Tibial nerve (tissue), 4 donors: ENCODE measurements at regions not wholly inside any gene's neighbourhood (a gene's known extent, or its start where the extent isn't known, plus 50 kb on each side); places are given as distances from the start of the nearest gene placed in this dataset.

ENCODE experiments used
- CTCF ChIP-seq, 5 experiments: fragments of 200-600 bp in 3 of 5; fragments of 450-650 bp in 2 of 5; sonication (generic) in 3 of 5; IDR thresholded peaks; one replicate each; pipeline ENCODE4 v1.5.1; 2016 to 2019; ENCODE audit warnings: antibody characterized with exemption in 5 of 5, mild to moderate bottlenecking in 3 of 5, moderate library complexity in 2 of 5
- EP300 ChIP-seq, 2 donors: sonication (generic); formaldehyde crosslinking; IDR thresholded peaks; one replicate each; pipeline ENCODE4 v1.6.1; 2017; ENCODE audit warnings: antibody characterized with exemption in 2 of 2, mild to moderate bottlenecking in 1 of 2
- POLR2A ChIP-seq, 2 donors: fragments of 450-650 bp; IDR thresholded peaks; one replicate each; pipeline ENCODE4 v1.6.1; 2017; ENCODE audit warnings: antibody characterized with exemption in 2 of 2, mild to moderate bottlenecking in 2 of 2, moderate library complexity in 2 of 2

DNA sequence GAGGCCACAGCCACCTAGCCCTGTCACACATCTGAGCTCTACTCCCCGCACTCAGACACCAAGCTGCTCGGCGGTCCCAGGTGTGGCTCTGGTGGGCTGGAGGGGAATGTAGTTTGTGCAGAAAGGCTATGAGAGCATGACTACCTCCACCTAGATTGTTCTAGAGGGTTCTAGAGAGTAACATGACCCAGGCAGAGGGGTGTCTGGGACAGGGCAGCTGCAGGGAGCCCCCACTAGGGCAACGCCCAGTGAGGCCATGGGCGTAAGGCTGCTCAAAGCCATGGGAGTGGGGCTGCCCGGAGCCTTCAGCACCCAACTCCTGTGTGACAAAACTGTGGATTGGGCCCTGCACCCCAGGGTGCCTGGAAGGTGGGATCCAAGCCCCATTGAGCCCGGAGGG, 511.4 kb upstream of the MYT1L start:
- TF ChIP-seq CTCF (IDR thresholded peaks at IDR 0.05) (no peak), EP300 (IDR thresholded peaks at IDR 0.05) (no peak), POLR2A (IDR thresholded peaks at IDR 0.05) (no peak)
